Adipocyte (in vitro differentiated cells): ENCODE measurements at regions not wholly inside any gene's neighbourhood (a gene's known extent, or its start where the extent isn't known, plus 50 kb on each side); places are given as distances from the start of the nearest gene placed in this dataset.

ENCODE experiments used
- DNase-seq: peaks from one replicate; pipeline ENCODE4 v3.0.0-alpha.2; 2015; ENCODE audit warnings: low read depth
- H3K27me3 ChIP-seq: replicated peaks from 2 replicates; pipeline ENCODE4 v1.7.0; 2013; ENCODE audit warnings: mild to moderate bottlenecking, low read length, moderate library complexity; ENCODE audit not compliant: control insufficient read depth, insufficient read depth
- H3K36me3 ChIP-seq: 2 replicates; pipeline ENCODE4 v1.7.0; 2013; ENCODE audit warnings: low read length, mild to moderate bottlenecking, moderate library complexity; ENCODE audit not compliant: control insufficient read depth, insufficient read depth, severe bottlenecking
- H3K4me1 ChIP-seq: 2 replicates; pipeline ENCODE4 v1.7.0; 2013; ENCODE audit warnings: mild to moderate bottlenecking, low read length, moderate library complexity; ENCODE audit not compliant: control insufficient read depth, insufficient read depth
- H3K4me3 ChIP-seq: 2 replicates; pipeline ENCODE4 v1.7.0; 2013; ENCODE audit warnings: mild to moderate bottlenecking, low read length, moderate library complexity
- H3K9ac ChIP-seq: 2 replicates; pipeline ENCODE4 v1.7.0; 2013; ENCODE audit warnings: mild to moderate bottlenecking, low read length, moderate library complexity
- H3K9me3 ChIP-seq: 2 replicates; pipeline ENCODE4 v1.7.0; 2013; ENCODE audit warnings: mild to moderate bottlenecking, low read length, moderate library complexity; ENCODE audit not compliant: control insufficient read depth

GRCh38 chr3:98971169-98971681 lies 69.7 kb upstream of the DCBLD2 start:
- peak; percentile 36 for DNase-seq
- no peaks in the 10 kb centered on the region for H3K27me3 ChIP-seq
- H3K4me1 ChIP-seq = peaks cover 35% of the 10 kb centered on the region
- peak overlapping the region; percentile 18 for H3K9ac ChIP-seq
- no peaks in the 10 kb centered on the region for H3K9me3 ChIP-seq
- no peaks in the 10 kb centered on the region for H3K36me3 ChIP-seq
- peak overlapping the region; percentile 58 for H3K4me3 ChIP-seq

DNA sequence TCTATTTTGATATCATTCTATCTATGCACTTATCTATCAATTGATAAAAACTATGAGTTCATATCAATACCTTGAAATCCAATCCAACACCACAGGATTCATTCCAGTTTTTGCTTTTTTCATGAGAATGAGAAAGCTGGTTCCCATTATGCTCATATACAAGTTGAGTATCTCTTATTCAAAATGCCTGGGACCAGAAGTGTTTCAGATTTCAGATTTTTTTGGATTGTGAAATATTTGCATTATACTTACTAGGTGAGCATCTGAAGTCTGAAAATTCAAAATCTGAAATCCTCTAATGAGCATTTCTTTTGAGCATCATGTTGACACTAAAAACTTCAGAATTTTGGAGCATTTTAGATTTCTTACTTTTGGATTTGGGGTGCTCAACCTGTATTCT lies 67.8 kb upstream of the DCBLD2 start:
- H3K4me3 ChIP-seq = no peak overlapping the region
- H3K9me3 ChIP-seq = no peaks in the 10 kb centered on the region
- DNase-seq = peak; percentile 56
- no peak overlapping the region for H3K9ac ChIP-seq
- no peaks in the 10 kb centered on the region for H3K27me3 ChIP-seq
- H3K36me3 ChIP-seq = no peaks in the 10 kb centered on the region
- H3K4me1 ChIP-seq = peaks cover 35% of the 10 kb centered on the region

- Histone ChIP-seq H3K9me3 (no peaks in the 10 kb centered on the region), H3K9ac (no peak overlapping the region), H3K4me3 (no peak overlapping the region), H3K27me3 (no peaks in the 10 kb centered on the region), H3K4me1 (peaks cover 35% of the 10 kb centered on the region), H3K36me3 (no peaks in the 10 kb centered on the region)
- DNase-seq = no peak
Observed at GRCh38 chr3:98968824-98969223, 67.3 kb upstream of the DCBLD2 start.

DNA sequence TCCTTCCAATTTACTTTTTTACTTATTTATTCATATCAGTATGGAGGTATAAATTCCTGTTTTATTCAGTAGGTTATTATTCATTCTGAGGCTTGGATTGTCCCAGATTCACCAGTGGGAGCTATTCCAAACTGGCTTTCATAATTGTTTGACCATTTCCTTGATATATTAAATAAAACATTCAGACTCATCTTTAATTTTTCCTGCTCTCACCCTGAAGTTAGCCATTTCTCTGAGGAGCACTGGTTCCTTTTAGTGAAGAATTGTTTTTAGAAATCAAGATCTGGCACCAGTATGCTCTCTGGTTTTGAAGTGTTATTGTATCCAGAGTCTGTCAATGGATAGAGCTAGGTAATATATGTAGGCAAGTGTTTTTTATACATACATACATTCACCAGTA lies 66.9 kb upstream of the DCBLD2 start:
- H3K4me3 ChIP-seq = no peak overlapping the region
- peaks cover 35% of the 10 kb centered on the region for H3K4me1 ChIP-seq
- H3K27me3 ChIP-seq = no peaks in the 10 kb centered on the region
- DNase-seq = no peak
- H3K9ac ChIP-seq = no peak overlapping the region
- H3K9me3 ChIP-seq = no peaks in the 10 kb centered on the region
- no peaks in the 10 kb centered on the region for H3K36me3 ChIP-seq

DNA sequence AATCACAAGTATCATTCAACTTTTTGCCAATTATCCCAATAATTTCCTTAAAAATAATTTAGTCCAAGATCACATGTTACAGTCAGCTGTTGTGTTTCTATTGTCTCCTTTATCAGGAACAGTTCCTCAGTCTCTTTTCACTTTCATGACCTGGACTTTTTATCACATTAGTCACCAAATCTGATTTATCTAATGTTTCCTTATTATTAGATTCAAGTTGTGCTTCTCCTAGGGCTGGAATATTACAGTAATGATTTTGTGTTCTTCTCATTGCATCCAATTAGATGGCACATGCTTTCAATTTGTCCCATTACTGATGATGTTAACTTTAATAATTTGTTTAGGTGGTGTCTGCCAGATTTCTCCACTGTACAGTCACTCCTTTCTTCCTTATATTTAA lies 66.3 kb upstream of the DCBLD2 start:
- no peaks in the 10 kb centered on the region for H3K9me3 ChIP-seq
- no peak overlapping the region for H3K9ac ChIP-seq
- DNase-seq = no peak
- no peaks in the 10 kb centered on the region for H3K27me3 ChIP-seq
- no peak overlapping the region for H3K4me3 ChIP-seq
- H3K36me3 ChIP-seq = no peaks in the 10 kb centered on the region
- H3K4me1 ChIP-seq = peaks cover 38% of the 10 kb centered on the region

DNA sequence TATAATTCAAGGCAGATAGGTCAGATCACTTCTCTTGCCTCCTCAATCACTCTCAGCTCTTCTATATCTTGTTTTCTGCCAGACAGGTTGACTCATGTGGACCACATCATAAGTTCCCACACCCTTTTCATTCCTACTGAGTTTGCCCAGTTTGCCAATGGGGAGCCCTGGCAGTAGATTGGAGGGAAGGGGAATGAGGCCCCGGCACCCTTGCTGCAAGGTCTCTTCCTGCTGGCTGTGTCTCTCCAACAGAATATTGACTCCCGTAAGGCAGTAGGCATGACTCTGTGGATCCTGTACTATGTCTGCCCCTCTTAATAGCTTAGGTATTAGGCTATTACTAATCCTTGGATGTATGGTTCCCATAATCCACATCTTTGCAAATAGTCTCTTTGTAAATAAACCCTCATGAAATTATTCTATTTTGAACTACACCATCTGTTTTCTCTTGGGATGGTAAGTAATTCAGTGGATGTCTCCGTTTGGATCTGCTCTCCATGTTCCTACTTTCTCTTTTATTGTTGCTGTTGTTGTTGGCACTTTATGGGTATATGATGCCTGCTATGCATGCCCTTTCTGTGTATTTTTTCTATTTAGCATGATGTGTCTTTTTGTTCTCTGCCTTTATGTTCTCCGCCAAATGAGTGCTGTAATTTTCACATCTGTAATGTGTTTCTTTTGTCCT lies 65.5 kb upstream of the DCBLD2 start:
- H3K9ac ChIP-seq = no peak overlapping the region
- no peaks in the 10 kb centered on the region for H3K36me3 ChIP-seq
- H3K4me1 ChIP-seq = peaks cover 41% of the 10 kb centered on the region
- no peaks in the 10 kb centered on the region for H3K27me3 ChIP-seq
- no peak for DNase-seq
- no peaks in the 10 kb centered on the region for H3K9me3 ChIP-seq
- H3K4me3 ChIP-seq = no peak overlapping the region

DNA sequence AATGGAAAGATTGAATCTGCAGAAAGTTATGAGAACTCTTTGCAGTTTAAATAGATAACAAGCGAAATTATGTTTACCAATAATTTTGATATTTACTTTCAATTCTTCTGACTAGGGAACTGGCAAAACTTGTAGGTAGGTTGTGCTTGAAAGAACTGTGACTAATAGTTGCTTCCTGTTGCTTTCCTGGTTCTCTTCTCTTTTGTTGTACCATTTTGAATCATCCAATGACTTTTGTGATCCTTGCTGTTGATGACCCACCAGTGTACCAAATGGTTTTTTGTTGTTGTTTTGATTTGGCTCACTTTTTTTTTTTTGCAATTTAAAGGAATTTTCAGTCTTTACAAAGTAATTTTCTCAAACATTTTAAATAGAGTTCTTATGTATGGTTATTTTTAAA lies 64.9 kb upstream of the DCBLD2 start:
- peaks cover 41% of the 10 kb centered on the region for H3K4me1 ChIP-seq
- no peaks in the 10 kb centered on the region for H3K9me3 ChIP-seq
- H3K27me3 ChIP-seq = no peaks in the 10 kb centered on the region
- no peak overlapping the region for H3K9ac ChIP-seq
- DNase-seq = no peak
- no peaks in the 10 kb centered on the region for H3K36me3 ChIP-seq
- H3K4me3 ChIP-seq = no peak overlapping the region

DNA sequence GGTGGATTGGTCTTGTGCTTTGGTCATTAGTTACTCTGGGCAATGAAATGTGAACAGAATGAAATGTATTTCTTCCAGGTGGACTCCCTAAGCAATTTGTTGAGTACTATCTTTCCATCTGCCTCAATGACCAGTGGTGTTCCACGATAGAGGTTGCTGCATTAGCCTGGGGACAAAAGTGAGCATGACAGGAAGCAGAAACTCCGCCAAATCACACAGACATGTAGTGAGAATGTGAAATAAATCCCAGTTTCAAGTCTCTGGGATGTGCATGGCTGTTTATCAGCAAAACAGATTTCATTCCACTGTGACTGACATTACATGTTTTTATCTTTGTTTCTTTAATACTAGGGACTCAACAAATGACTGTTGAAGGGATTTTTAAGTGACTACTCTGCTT lies 63.3 kb upstream of the DCBLD2 start:
- no peak for DNase-seq
- Histone ChIP-seq H3K4me1 (peaks cover 41% of the 10 kb centered on the region), H3K9ac (no peak overlapping the region), H3K27me3 (no peaks in the 10 kb centered on the region), H3K9me3 (no peaks in the 10 kb centered on the region), H3K4me3 (no peak overlapping the region), H3K36me3 (no peaks in the 10 kb centered on the region)

GRCh38 chr3:98963546-98963945 lies 62.1 kb upstream of the DCBLD2 start:
- H3K36me3 ChIP-seq = no peaks in the 10 kb centered on the region
- H3K4me1 ChIP-seq = peaks cover 36% of the 10 kb centered on the region
- no peaks in the 10 kb centered on the region for H3K9me3 ChIP-seq
- DNase-seq = no peak
- no peaks in the 10 kb centered on the region for H3K27me3 ChIP-seq
- no peak overlapping the region for H3K9ac ChIP-seq
- no peak overlapping the region for H3K4me3 ChIP-seq

DNA sequence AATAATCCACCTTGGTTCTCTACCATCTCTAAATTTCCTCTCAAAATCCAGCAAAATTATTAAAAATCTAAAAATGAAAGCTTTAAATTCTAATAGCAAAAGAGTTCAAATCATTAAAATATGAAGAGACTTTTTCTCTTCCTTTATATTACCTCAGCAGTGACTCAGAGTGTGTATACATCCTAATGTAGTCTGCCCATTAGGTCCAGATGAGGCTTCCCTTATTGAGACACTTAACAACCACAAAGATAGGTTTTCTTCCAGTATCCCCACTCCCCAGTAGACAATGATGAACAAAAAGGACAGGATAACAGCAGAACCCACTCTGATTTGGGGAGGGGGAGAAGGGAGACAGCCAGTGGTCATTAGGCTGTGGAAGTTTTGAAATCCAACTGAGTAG lies 61.5 kb upstream of the DCBLD2 start:
- Histone ChIP-seq H3K36me3 (no peaks in the 10 kb centered on the region), H3K4me3 (no peak overlapping the region), H3K9ac (no peak overlapping the region), H3K9me3 (no peaks in the 10 kb centered on the region), H3K27me3 (no peaks in the 10 kb centered on the region), H3K4me1 (peaks cover 34% of the 10 kb centered on the region)
- DNase-seq = no peak

DNA sequence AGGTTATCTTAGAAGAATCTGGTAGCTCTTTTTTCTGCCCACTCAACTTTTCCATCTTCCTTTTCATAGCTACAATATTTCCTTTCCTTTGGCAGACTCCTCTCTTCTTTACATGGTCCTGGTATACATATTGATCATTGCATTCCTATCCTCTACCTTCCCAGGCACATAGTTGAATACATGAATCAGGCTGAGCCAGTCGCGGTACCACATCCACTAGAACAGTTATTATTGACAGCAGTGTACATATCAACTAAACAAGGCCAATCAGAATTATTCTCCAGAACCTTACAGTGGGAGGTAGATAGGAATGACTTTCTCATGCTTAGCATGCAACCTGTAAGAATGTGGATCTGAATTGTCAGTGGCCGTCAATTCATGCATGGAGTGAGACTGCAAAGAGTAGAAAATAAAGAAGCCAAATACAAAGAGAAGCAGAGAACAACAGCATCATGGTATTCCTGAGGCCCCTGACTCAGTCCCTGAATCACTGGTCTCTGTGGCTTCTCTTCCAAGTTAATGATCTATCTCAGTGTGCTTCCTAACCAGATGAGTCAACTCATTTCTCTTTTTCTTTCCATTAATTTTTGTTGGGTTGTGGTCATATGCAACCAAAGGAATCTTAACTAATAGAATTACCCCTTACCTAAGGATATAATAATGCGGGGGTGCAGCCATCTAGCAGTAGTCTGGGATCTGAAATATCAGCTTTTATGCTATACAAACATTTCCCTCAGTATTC lies 60.9 kb upstream of the DCBLD2 start:
- peak; percentile 28 for DNase-seq
- Histone ChIP-seq H3K9me3 (no peaks in the 10 kb centered on the region), H3K27me3 (no peaks in the 10 kb centered on the region), H3K9ac (no peak overlapping the region), H3K4me1 (peaks cover 33% of the 10 kb centered on the region), H3K36me3 (no peaks in the 10 kb centered on the region), H3K4me3 (peak overlapping the region; percentile 9)
